ENCODE measurements at regions not wholly inside any gene's neighbourhood (a gene's known extent, or its start where the extent isn't known, plus 50 kb on each side); places are given as distances from the start of the nearest gene placed in this dataset.

DNA sequence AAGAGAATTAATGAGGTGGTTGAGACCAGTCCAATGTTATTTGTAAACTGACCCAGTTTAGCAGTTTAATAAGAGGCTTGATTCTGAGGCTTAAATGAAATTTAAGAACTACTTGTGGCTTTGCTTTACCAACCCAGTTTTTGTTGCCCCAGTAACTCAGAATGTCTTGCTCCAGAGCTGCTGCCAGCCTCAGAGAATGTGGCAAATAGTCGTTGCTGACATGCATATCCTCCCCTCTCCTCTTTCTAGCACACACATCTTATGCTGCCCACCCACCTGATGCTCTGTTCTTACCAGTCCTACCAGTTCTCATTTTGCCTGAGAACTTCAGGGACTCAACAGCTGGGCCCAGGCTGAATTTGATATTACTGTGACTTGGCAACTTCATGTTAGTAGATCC is 92.4 kb upstream of the TSC22D2 start:
- no peak overlapping the region for H3K27ac ChIP-seq
- TF ChIP-seq ZFX (IDR thresholded peaks at IDR 0.05): no peak
- TF ChIP-seq, protein P1, sequence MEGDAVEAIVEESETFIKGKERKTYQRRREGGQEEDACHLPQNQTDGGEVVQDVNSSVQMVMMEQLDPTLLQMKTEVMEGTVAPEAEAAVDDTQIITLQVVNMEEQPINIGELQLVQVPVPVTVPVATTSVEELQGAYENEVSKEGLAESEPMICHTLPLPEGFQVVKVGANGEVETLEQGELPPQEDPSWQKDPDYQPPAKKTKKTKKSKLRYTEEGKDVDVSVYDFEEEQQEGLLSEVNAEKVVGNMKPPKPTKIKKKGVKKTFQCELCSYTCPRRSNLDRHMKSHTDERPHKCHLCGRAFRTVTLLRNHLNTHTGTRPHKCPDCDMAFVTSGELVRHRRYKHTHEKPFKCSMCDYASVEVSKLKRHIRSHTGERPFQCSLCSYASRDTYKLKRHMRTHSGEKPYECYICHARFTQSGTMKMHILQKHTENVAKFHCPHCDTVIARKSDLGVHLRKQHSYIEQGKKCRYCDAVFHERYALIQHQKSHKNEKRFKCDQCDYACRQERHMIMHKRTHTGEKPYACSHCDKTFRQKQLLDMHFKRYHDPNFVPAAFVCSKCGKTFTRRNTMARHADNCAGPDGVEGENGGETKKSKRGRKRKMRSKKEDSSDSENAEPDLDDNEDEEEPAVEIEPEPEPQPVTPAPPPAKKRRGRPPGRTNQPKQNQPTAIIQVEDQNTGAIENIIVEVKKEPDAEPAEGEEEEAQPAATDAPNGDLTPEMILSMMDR (conservative IDR thresholded peaks at IDR 0.05): no peak

DNA sequence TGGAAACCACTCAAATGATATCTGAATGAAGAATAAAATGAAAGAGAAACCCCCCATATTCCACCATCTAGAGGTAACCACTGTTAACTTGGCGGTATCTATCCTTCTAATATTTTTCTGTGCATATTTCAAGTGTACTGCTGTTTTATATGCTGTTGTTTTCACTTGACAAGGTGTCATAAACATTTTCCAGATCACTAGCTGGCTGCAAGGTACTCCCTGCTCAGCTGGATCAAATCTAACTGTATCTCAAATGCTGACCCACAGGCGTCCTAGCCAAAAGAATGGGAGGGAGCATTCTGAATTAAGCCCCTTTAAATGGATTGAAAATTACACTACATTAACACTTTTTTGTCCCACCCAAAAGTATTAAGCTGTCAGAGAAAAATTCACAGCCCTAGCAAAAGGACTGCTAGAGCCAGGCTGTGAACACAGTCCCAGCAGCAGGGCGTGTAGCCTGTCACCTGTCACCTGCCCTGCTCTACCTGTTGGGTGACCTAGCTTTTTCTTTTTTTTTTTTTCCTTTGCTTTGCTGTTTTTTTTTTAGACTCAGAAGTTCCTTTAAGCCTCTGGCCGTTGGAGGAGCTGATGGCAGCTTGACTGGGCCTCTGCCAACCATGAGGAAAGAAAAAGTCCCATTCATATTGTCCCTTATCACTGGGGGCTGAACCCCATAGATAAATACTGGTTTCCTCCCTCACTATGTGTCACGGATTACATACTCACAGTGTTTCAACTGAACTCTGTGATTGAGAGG is 93.7 kb upstream of the TSC22D2 start:
- H3K27ac ChIP-seq: peak overlapping the region; percentile 43; the same call in 1 of the 2 replicates
- no peak for TF ChIP-seq ZFX (IDR thresholded peaks at IDR 0.05)
- TF ChIP-seq, protein P1 (conservative IDR thresholded peaks at IDR 0.05): no peak

DNA sequence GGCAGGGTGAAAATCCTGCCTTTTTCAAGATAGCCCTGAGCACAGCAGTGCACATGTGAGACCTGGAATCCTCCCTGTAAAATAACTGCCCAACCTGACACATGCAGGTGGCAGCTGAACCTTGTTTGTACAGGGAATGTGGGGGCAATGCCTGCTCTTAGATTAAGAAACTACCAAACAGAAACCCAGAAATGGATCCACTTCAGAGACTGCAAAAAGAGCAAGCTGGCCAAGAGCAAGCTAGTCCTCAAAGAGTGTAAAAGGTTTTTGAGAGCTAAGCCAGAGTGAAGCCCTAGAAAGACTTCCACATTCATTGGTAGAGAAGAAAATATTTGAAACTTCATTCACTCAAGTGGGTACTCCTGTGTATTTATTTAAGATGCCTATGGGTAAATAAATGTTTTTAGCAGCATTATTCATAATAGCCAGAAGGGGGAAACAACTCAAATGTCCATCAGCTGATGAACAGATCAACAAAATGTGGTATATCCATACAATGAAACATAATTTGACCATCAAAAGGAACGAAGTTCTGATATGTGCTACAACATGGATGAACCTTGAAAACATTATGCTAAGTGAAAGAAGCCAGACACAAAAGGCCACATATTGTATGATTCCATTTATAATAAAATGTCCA is 96.0 kb upstream of the TSC22D2 start:
- TF ChIP-seq, protein P1 (conservative IDR thresholded peaks at IDR 0.05): peak; percentile 46
- TF ChIP-seq ZFX (IDR thresholded peaks at IDR 0.05): no peak
- no peak overlapping the region for H3K27ac ChIP-seq

GRCh38 chr3:150311156-150311555 is 96.9 kb upstream of the TSC22D2 start:
- TF ChIP-seq, protein P1 (conservative IDR thresholded peaks at IDR 0.05): no peak
- no peak for TF ChIP-seq ZFX (IDR thresholded peaks at IDR 0.05)
- H3K27ac ChIP-seq: no peak overlapping the region

GRCh38 chr3:150309557-150309956 is 98.5 kb upstream of the TSC22D2 start:
- TF ChIP-seq, protein P1 (conservative IDR thresholded peaks at IDR 0.05): no peak
- TF ChIP-seq ZFX (IDR thresholded peaks at IDR 0.05): no peak
- no peak overlapping the region for H3K27ac ChIP-seq

DNA sequence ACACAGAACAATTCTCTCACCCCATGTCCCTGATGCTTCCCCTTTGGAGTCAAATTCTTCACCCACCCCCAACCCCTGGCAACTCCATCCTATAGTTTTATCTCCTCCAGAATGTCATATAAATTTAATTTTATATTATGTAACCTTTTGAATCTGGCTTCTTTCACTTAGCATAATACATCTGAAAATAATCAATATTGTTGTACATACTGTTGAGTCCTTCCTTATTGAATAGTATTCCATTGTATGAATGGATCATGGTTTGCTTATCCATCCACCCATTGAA is 98.9 kb upstream of the TSC22D2 start:
- TF ChIP-seq, protein P1 (conservative IDR thresholded peaks at IDR 0.05): no peak
- TF ChIP-seq ZFX (IDR thresholded peaks at IDR 0.05): no peak
- no peak overlapping the region for H3K27ac ChIP-seq

- TF ChIP-seq, protein P1 (conservative IDR thresholded peaks at IDR 0.05): no peak
- TF ChIP-seq ZFX (IDR thresholded peaks at IDR 0.05): no peak
- H3K27ac ChIP-seq: no peak overlapping the region
Observed at GRCh38 chr3:150308481-150309256, 99.4 kb upstream of the TSC22D2 start.

All from C4-2B (cell line).